ENCODE measurements at regions not wholly inside any gene's neighbourhood (a gene's known extent, or its start where the extent isn't known, plus 50 kb on each side); places are given as distances from the start of the nearest gene placed in this dataset.

DNA sequence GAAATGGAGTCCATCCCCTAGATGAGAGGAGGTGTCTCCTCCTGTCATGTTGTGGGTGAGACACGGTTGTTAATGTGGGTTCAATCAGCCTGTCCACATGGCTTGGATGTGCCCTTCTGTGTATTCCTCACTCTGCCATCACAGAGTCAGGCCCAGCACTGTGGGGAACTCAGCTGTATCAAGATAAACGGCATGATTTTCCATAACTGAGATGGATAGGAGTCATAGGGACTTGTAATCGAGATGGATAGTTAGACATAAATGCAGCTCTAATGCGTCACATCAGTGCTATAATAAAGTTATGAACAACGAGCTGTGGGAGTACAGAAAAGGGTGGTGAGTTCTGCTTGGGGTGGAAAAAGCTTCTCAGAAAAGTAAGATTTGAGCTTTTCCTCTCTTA is 152.9 kb downstream of the RWDD3 start:
- TF ChIP-seq CTCF (IDR thresholded peaks at IDR 0.05; ENCODE audit: extremely low read depth in 1 of 2, insufficient read depth in 1 of 2, low read depth in 1 of 2, low read length in 2 of 2) (no peak), EZH2 (IDR thresholded peaks at IDR 0.05; ENCODE audit: borderline replicate concordance, low read depth, low read length, severe bottlenecking) (no peak), JUN (IDR thresholded peaks at IDR 0.05; ENCODE audit: borderline replicate concordance, insufficient read depth, insufficient read length, low read depth) (no peak), MYC (IDR thresholded peaks at IDR 0.05; ENCODE audit: low read depth, low read length) (no peak), POLR2AphosphoS5 (IDR thresholded peaks at IDR 0.05; ENCODE audit: insufficient read depth, low read depth, low read length) (no peak), POLR2A (IDR thresholded peaks at IDR 0.05; ENCODE audit: low read depth, low read length) (no peak), FOS (IDR thresholded peaks at IDR 0.05; ENCODE audit: borderline replicate concordance, insufficient read depth, low read length) (no peak)
- TF ChIP-seq, protein P1, sequence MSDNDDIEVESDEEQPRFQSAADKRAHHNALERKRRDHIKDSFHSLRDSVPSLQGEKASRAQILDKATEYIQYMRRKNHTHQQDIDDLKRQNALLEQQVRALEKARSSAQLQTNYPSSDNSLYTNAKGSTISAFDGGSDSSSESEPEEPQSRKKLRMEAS (IDR thresholded peaks at IDR 0.05; ENCODE audit: insufficient read depth, insufficient read length): no peak

Measured in endothelial cell of umbilical vein (primary cell).